SIG-M5 (cell line): ENCODE measurements at regions not wholly inside any gene's neighbourhood (a gene's known extent, or its start where the extent isn't known, plus 50 kb on each side); places are given as distances from the start of the nearest gene placed in this dataset.

Source experiments
- DNase-seq: peaks from one replicate; lab custom pipeline; 2025; lab: John Stamatoyannopoulos, UW

DNA sequence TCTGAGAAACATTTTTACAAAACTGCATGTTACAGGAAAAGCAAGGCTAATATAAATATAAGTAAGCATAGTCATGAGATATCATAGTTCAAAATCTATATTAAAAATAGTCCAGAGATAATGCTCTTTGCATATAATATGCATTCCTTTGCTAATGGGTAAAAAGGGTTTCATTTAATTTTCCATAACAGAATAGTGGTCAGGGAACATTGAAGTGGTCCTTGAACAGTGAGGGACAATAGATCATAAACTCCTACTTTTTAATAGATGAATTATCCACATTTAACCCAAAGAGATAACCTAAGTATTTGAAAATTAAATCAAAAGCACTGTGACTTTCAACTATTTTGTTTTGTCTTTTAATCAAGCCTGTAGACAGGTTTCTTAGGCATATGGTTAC lies 243.1 kb upstream of the ADGRB3 start:
- no peak for DNase-seq

DNA sequence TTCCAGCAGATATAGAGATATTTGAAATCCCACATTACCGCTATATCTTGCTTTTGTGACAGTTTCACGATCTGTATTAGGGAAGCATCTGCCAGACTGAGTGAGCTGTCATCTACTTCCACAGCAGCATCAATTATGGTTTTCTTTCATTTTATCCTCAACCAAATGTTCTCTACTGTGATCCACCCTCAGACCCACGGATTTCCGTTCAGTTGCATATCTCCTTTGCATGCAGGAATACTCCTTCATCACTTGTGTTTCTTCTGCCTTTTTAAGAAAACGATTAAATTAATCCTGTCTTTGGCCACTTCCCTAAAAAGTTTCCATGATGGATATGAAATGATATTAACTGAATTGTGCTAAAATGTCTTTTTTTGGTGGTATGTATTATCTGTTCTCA lies 262.1 kb upstream of the ADGRB3 start:
- DNase-seq = no peak

- no peak for DNase-seq
These were observed 266.2 kb upstream of the ADGRB3 start for GRCh38 chr6:68368845-68369244.

GRCh38 chr6:68364271-68364805 lies 270.7 kb upstream of the ADGRB3 start:
- DNase-seq = no peak

- DNase-seq = no peak
These were observed 291.2 kb upstream of the ADGRB3 start for GRCh38 chr6:68343901-68344300.

- DNase-seq = no peak
These were observed 292.8 kb upstream of the ADGRB3 start for GRCh38 chr6:68342286-68342685.

- DNase-seq = no peak
These were observed 295.5 kb upstream of the ADGRB3 start for GRCh38 chr6:68339488-68340131.

DNA sequence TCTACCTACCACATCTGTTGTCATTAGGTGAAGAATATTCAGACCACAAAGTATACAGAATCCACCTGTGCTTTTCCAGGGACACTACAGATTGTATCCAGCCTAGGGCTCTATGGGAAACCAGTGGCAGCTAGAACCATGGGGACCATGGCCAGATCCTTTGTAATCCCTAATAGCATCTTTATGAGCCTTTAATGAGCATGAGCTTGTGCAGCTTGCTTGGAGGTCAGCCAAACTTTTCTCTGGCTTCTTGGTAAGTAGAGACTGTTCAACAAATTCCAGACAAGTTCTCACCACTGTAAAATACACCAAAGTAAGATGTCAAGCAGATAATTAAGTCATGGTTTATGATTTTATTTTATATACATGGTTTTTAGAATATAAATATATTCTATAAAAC lies 301.6 kb upstream of the ADGRB3 start:
- no peak for DNase-seq

GRCh38 chr6:68328156-68328555 lies 306.9 kb upstream of the ADGRB3 start:
- DNase-seq = no peak

DNA sequence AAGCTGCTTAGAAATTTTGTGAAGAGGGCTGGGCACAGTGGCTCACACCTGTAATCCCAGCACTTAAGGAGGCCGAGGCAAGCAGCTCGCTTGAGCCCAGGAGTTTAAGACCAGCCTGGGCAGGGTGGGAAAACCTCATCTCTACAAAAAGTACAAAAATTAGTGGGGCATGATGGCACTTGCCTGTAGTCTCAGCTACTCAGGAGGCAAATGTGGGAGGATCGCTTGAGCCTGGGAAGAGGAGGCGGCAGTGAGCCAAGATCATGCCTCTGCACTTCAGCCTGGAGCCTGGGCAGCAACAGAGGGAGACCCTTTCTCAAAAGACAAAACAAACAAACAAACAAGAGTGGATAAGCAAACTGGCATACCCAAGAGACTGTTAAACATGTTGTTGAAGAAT lies 308.3 kb upstream of the ADGRB3 start:
- DNase-seq = no peak

DNA sequence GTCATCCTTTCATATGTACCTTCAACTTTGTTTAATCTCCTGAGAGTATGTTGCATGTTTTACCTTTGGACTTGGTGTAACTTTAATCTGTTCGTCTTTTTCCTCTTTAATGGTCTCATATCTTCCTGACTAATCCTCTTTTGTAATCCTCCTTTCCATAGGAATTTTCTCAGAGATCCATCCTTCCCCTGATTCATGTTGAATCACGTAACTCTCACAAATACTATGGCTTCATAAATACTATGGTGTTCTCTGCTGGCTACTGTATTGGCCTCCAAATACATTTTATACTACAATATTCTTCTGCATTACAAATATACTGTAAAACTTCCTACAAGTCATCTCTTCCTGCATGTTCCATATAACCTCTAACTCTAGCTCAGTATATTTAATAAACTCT lies 317.7 kb upstream of the ADGRB3 start:
- DNase-seq = no peak

DNA sequence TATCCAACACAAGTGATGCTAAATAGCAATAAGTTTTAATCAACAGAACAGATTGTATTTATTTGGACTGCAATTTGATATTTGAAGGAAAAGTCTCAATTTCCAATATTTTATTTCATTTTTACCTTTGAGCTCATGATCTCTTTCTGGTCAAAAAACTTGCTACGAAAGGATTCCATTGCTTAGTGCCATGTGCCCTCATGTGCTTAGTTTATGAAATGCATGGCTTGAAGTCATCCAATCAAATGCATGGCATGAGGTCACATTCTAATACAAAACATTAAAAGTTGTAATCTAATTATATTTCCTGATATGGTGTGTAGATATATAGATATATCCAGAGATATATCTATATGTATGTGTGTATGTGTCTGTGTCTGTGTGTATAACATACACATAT lies 321.2 kb upstream of the ADGRB3 start:
- DNase-seq = no peak

GRCh38 chr6:68307301-68307700 lies 327.8 kb upstream of the ADGRB3 start:
- DNase-seq = no peak

- DNase-seq = no peak
These were observed 339.0 kb upstream of the ADGRB3 start for GRCh38 chr6:68296126-68296525.

DNA sequence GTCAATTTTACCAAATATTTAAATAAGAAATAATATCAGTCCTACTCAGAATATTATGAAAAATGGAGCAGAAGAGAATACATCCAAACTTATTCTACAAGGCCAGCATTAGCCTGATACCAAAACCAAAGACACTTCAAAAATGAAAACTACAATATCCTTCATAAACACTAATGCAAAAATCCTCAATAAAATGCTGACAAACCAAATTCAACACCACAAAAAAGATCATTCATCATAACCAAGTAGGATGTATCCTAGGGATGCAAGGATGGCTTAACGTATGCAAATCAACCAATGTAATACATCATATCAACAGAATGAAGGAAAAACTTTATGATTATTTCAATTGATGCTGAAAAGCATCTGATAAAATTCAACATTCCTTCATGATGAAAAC lies 352.4 kb upstream of the ADGRB3 start:
- DNase-seq = no peak

DNA sequence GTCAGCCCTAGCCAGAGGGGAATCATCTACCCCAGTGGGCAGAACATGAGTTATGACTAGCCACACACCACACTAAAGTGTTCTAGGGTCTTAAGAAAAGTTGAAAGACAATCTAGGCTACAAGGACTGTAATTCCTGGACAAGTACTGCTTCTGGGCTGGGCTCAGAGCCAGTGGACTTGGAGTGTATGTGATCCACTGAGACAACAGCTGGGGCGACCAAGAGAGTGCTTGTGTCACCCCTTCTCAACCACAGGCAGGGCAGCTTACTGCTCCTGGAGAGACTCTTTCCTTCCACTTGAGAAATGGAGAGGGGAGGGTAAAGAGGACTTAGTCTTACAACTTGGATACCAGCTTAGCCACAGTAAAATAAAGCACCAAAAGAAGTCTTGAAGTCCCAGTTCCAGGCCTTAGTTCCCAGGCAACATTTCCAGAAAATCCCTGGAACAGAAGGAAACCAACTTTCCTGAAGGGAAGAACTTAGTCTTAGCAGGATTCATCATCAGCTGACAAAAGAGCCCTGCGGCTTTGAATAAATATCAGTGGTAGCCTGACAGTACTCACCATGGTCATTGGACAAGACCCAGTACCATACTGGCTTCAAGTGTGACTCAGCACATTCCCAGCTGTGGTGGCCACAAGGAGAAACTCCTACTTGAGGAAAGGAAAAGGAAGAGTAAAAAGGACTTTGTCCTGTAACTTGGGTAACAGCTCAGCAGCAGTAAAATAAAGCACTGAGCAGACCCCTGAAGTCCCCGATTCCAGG lies 355.1 kb upstream of the ADGRB3 start:
- DNase-seq = no peak

DNA sequence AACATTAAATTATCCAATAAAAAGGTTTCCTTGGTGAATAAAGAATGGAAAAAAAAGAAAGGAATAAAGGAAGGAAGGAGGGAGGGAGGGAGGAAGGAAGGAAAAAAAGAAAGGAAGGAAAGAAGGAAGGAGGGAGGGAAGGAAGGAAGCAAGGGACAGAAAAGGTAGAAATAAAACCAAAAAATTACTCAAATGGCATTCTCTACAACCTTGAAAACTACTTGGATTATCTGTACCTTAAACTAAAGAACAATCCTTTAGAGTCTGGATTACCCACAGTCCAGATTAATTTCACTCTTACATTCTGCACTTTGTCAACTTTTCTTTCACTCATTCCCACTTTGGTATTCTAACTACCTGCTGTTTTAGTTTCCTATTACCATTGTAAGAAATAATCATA lies 361.8 kb upstream of the ADGRB3 start:
- DNase-seq = no peak

DNA sequence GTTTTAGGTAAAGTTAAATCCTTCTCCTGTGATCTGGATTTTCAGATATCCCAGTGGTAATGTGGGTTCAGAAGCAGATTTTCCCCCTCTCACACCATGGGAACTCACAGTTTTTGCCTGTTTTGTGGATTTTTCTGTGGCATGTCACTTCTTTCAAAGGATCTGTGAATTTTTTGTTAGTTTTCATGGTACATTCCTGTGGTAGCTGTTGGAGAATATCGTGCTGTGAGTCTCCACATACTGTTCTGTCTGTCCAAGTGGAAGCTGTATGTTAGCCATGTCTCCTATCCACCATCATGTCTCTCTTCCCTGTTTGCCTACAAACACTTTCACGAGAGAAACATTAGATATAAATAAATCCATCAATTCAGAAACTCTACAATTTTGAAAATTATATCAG lies 378.7 kb upstream of the ADGRB3 start:
- no peak for DNase-seq

DNA sequence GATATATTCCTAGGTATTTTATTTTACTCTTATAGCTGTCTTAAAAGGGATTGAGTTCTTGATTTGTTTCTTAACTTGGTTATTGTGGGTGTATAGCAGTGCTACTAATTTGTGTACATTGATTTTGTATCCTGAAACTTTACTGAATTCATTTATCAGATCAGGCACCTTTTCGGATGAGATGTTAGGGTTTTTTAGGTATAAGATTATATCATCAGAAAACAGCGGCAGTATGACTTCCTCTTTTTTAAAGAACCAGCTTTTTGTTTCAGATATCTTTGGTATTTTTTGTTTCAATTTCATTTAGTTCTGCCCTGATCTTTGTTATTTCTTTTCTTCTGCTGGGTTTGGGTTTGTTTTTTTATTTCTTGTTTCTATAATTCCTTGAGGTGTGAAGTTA lies 382.4 kb upstream of the ADGRB3 start:
- no peak for DNase-seq

DNA sequence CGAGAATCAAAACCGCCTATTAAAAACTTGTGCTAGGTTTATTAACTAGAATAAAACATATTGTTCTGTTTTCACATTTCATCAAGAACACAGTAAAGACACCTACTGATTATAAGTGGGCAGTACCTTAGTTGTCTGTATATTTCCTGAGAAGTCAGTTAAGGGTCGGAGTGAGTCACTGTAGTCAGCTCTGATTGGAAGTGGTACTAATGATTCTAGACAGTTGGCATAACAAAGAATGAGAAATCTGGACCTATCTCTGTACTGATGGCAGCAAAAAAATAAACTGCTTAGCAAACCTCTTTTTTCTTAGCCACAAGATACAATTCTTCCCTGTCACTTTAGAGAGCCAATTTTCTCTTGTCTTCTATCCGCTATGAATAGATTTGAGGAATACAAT lies 387.3 kb upstream of the ADGRB3 start:
- DNase-seq = no peak

GRCh38 chr6:68240726-68241125 lies 394.4 kb upstream of the ADGRB3 start:
- DNase-seq = no peak

GRCh38 chr6:68239034-68239433 lies 396.0 kb upstream of the ADGRB3 start:
- no peak for DNase-seq

- no peak for DNase-seq
These were observed 396.9 kb upstream of the ADGRB3 start for GRCh38 chr6:68238097-68238601.

DNA sequence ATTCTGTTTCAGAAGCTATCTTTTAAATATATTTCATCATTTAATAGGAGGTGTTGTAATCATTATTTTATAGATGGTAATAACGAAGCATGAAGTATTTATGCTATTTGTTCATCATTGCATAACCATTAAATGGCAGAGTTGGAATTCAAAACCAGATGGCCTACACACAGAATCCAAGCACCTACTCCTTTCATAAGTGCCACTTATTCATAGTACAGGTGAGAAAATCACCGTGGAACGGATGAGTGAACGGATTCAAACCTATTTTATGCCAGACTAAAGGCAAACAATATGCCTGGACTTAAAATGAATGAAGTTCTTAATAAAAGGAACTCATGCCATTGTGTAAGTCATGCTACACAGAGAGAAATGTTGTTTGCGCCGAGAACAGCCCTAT lies 397.9 kb upstream of the ADGRB3 start:
- no peak for DNase-seq
